Stimulated activated CD4-positive, alpha-beta T cell treated with anti-CD3 and anti-CD28 coated beads, Interleukin-12 subunit alpha, Interleukin-12 subunit beta, amount 100 ng/mL, for 24 hours (primary cell): ENCODE measurements at regions not wholly inside any gene's neighbourhood (a gene's known extent, or its start where the extent isn't known, plus 50 kb on each side); places are given as distances from the start of the nearest gene placed in this dataset.
"Not testable (repeated sequence)": the region's sequence is repeated elsewhere in the genome, so short reads cannot be mapped to it uniquely, and the experiment has no call there.

Experiments used
- DNase-seq, 2 experiments: peaks; one replicate each; pipeline ENCODE4 v3.0.0-alpha.2; 2020; ENCODE audit warnings: low read depth in 2 of 2

DNA sequence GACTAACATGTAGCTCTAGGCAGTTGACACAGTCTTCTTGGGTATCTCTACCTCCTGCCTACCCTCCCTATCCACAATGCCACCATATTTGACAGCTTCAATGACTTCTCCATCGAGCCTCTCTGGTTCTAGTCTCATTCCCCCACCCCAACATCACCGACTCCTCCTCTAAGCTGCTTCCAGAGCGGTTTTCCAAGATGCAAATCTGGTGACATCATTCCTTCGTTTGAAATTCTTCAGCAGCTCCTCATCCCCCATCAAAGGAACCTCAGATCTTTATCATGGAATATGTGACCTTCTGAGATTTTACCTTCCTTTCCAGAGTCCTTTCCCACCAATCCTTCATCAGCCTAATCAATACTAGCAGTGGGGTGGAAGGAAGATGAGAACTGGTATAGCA is 352.4 kb upstream of the RUNX1 start:
- DNase-seq, result no peak

GRCh38 chr21:35400233-35400939 is 351.3 kb upstream of the RUNX1 start:
- DNase-seq, result no peak

GRCh38 chr21:35399706-35400105 is 350.6 kb upstream of the RUNX1 start:
- no peak for DNase-seq

GRCh38 chr21:35399002-35399530 is 350.0 kb upstream of the RUNX1 start:
- DNase-seq, result no peak

- no peak for DNase-seq
Measured at GRCh38 chr21:35398346-35398982, 349.4 kb upstream of the RUNX1 start.

DNA sequence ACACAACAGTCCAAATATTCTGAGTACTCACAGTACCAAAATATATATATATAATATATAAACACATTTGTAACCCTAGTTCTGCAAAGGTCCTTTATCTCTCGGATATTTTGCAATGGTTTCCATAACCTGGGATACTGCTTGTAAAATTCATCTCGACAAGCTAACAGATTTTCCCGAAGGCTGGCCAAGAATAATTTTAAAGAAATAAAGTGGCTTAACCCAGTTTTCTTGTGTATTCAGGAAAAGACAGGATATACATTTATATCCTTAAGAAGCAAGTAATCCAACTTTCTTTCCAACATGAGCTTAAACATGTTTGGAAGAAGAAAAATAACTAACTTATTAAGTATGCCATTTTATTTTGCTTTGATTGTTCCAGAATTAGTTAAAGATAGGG is 348.7 kb upstream of the RUNX1 start:
- DNase-seq, result no peak

GRCh38 chr21:35396655-35397054 is 347.6 kb upstream of the RUNX1 start:
- DNase-seq, result no peak

- no peak for DNase-seq
Measured at GRCh38 chr21:35395728-35396127, 346.6 kb upstream of the RUNX1 start.

GRCh38 chr21:35394634-35395369 is 345.7 kb upstream of the RUNX1 start:
- no peak for DNase-seq

DNA sequence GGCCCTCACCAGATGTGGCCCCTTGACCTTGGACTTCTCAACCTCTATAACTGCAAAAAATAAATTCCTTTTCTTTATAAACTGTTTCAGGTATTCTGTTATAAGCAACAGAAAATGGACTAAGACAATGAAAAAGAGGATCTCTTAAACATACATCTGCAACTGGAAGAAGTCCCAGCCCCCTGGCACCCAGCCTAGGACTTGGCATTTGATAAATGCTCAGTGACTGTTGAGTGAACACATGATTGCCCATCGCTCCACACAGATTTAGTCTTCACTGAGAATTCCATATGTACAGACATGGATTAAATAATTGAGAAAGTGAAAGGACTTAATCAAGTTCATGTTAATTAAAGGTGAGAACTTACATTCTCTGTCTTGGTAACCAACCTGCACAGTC is 344.9 kb upstream of the RUNX1 start:
- DNase-seq, result no peak

- DNase-seq, result no peak
Measured at GRCh38 chr21:35390013-35390776, 341.1 kb upstream of the RUNX1 start.

DNA sequence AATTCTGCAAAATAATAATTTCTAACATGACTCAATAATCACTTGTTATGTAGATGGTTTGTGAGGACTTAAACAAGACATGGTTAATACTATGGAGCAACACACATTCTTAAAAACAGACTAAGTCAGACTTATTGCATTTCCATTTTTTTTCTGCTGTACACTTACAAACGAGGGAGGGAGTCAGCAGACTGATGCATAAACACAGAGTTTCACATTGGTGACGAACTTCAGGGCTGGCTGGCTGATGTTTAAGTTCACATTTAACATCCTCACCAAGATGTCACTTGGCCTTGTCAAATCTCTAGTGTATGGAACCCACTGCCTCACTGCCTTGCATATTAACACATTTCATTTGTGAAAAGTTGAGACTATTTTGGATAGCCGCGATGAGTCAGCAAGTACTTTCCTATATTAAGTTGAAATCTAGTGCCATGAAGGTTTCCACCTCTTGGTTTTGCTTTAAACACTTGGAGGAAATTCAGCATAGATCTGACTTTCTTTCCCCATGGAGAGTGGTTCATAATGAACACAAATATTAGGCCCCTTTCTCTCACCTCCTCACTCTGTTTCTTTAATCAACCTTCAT is 337.5 kb upstream of the RUNX1 start:
- DNase-seq, result no peak

DNA sequence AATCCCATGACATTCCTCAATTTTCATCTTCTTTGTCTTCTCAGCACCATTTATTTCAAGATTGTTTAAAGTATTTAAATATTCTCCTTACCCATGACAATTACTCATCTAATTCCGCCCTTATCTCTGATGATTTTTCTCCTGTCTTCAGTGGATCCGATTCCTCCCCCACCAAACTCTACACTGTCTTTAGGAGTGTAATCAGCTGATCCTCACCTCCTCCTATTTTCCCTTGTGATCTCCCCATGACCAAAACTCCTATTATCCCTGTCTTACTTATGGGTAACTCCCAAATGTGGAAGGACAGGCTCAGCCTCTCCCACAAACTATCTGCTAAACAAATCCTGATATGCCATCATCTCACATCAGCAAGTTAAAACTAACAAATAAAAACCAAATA is 335.3 kb upstream of the RUNX1 start:
- no peak for DNase-seq

GRCh38 chr21:35382696-35383095 is 333.6 kb upstream of the RUNX1 start:
- no peak for DNase-seq

DNA sequence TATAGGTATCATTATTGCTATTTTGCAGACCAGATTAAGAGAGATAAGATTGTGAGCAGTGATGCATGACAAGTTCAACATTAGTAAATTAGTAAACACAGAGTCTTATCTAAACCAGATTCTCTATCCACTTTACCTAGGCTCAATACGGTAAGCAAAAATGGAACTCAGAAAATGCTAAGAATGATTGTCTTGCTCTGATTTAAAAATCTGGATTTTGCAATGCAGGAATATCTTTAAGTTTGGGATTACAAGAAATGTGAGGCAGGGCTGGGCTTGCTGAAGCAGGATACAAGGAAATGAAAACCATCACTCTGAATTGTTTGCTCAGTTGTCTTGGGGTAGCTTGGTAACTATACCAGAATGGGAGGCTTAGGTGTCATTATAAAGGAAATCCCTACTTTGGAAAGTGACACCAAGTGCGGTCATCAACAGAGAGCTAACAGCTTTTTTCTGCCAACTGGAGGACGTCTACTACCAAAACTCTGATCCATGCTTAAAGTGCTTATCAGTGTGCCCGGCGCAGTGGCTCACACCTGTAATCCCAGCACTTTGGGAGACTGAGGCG is 332.7 kb upstream of the RUNX1 start:
- no peak for DNase-seq

- DNase-seq, result not testable (repeated sequence)
Measured at GRCh38 chr21:35380304-35380703, 331.2 kb upstream of the RUNX1 start.

GRCh38 chr21:35378881-35379280 is 329.8 kb upstream of the RUNX1 start:
- DNase-seq, result no peak

- no peak for DNase-seq
Measured at GRCh38 chr21:35377505-35378090, 328.5 kb upstream of the RUNX1 start.

GRCh38 chr21:35376406-35377135 is 327.5 kb upstream of the RUNX1 start:
- no peak for DNase-seq

- no peak for DNase-seq
Measured at GRCh38 chr21:35375115-35375514, 326.0 kb upstream of the RUNX1 start.
